SJSA1 (cell line): ENCODE measurements at regions not wholly inside any gene's neighbourhood (a gene's known extent, or its start where the extent isn't known, plus 50 kb on each side); places are given as distances from the start of the nearest gene placed in this dataset.

Experiments
- DNase-seq, 2 experiments: peaks; one replicate each; pipeline ENCODE4 v3.0.0-alpha.2; 2015 to 2020; ENCODE audit warnings: low spot score in 2 of 2, low read depth in 1 of 2
- H3K27ac ChIP-seq: fragments of 250-450 bp; sonication (Bioruptor Pico); 2 replicates; pipeline ENCODE4 v1.5.1; 2020; ENCODE audit warnings: mild to moderate bottlenecking, moderate library complexity
- H3K27me3 ChIP-seq: fragments of 250-450 bp; sonication (Bioruptor Pico); replicated peaks from 2 replicates; pipeline ENCODE4 v1.5.1; 2020; ENCODE audit warnings: mild to moderate bottlenecking, moderate library complexity
- H3K36me3 ChIP-seq: fragments of 250-450 bp; sonication (Bioruptor Pico); 2 replicates; pipeline ENCODE4 v1.5.1; 2020; ENCODE audit warnings: mild to moderate bottlenecking
- H3K4me1 ChIP-seq: fragments of 250-450 bp; sonication (Bioruptor Pico); replicated peaks from 2 replicates; pipeline ENCODE4 v1.6.1; 2021; ENCODE audit warnings: mild to moderate bottlenecking
- H3K4me3 ChIP-seq: fragments of 250-450 bp; sonication (Bioruptor Pico); 2 replicates; pipeline ENCODE4 v1.5.1; 2020; ENCODE audit warnings: mild to moderate bottlenecking
- H3K9me3 ChIP-seq: fragments of 250-450 bp; sonication (Bioruptor Pico); replicated peaks from 2 replicates; pipeline ENCODE4 v1.5.1; 2020; ENCODE audit warnings: mild to moderate bottlenecking

- Histone ChIP-seq H3K4me3 (no peak overlapping the region), H3K4me1 (no peaks in the 10 kb centered on the region), H3K27me3 (no peaks in the 10 kb centered on the region), H3K9me3 (no peaks in the 10 kb centered on the region), H3K27ac (no peak overlapping the region), H3K36me3 (peaks cover 52% of the 10 kb centered on the region)
- DNase-seq, result no peak
These were observed 50.2 kb downstream of the ZZZ3 start for GRCh38 chr1:77632216-77632615.

- Histone ChIP-seq H3K36me3 (peaks cover 49% of the 10 kb centered on the region), H3K27ac (no peak overlapping the region), H3K9me3 (no peaks in the 10 kb centered on the region), H3K4me3 (no peak overlapping the region), H3K4me1 (no peaks in the 10 kb centered on the region), H3K27me3 (no peaks in the 10 kb centered on the region)
- DNase-seq, result no peak
These were observed 50.7 kb downstream of the ZZZ3 start for GRCh38 chr1:77631751-77632150.

- no peaks in the 10 kb centered on the region for H3K9me3 ChIP-seq
- H3K27me3 ChIP-seq, result no peaks in the 10 kb centered on the region
- H3K36me3 ChIP-seq, result peaks cover 52% of the 10 kb centered on the region
- H3K4me1 ChIP-seq, result no peaks in the 10 kb centered on the region
- DNase-seq, result no peak
- no peak overlapping the region for H3K27ac ChIP-seq
- H3K4me3 ChIP-seq, result no peak overlapping the region
These were observed 51.2 kb downstream of the ZZZ3 start for GRCh38 chr1:77631302-77631701.

DNA sequence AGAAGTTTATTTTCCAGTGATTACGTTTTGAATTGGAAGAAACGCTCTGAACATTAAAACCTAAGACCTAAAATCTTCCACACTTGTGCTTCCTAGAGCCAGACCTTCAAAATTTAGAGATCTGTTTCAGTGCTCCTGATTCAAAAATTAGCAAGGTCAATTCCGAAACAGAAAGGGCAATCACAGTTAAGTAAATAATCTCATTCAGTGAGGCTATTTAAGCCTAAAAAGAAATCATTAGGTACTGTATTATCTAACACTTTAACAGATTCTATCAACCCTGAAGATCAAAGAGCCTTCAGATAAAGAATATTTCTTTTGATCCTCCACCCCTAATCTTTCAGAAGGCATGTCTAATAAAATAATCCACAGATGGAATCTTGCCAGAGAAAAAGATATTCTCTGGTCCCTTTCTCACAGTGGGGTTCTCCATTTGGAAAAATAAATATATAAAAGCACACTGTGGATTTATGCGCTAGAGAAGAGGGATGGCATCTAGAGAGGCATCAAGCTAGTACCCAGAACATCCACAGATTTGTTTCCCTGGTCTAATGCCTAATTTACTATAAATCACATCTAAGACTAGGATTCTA, 54.4 kb downstream of the ZZZ3 start:
- H3K27ac ChIP-seq, result no peak overlapping the region
- H3K4me1 ChIP-seq, result no peaks in the 10 kb centered on the region
- no peak overlapping the region for H3K4me3 ChIP-seq
- H3K9me3 ChIP-seq, result no peaks in the 10 kb centered on the region
- DNase-seq, result no peak
- H3K36me3 ChIP-seq, result peaks cover 60% of the 10 kb centered on the region
- no peaks in the 10 kb centered on the region for H3K27me3 ChIP-seq

DNA sequence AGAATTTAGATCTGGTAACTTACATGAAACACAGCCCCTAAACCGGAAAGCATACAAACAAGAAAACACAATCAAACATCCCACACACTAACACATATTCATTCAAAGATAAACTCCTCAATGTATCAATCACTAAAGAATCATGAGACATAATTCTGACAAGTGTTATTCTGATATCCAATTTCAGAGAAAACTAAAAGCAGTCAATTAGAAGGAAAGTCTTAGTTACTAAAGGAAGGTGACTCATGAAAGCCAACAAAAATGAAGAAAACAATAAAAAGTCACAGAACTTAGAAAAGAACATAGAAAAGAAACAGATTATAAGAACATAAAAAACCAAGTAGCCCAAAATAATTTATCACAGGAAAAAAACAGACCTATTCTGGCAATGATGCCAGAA, 57.2 kb downstream of the ZZZ3 start:
- H3K27me3 ChIP-seq, result no peaks in the 10 kb centered on the region
- no peaks in the 10 kb centered on the region for H3K9me3 ChIP-seq
- H3K4me1 ChIP-seq, result no peaks in the 10 kb centered on the region
- H3K27ac ChIP-seq, result no peak overlapping the region
- DNase-seq, result no peak
- no peak overlapping the region for H3K4me3 ChIP-seq
- peaks cover 34% of the 10 kb centered on the region for H3K36me3 ChIP-seq

GRCh38 chr1:77624102-77624501, 58.4 kb downstream of the ZZZ3 start:
- Histone ChIP-seq H3K27ac (no peak overlapping the region), H3K9me3 (no peaks in the 10 kb centered on the region), H3K36me3 (peaks cover 30% of the 10 kb centered on the region), H3K4me3 (no peak overlapping the region), H3K4me1 (no peaks in the 10 kb centered on the region), H3K27me3 (no peaks in the 10 kb centered on the region)
- no peak for DNase-seq

DNA sequence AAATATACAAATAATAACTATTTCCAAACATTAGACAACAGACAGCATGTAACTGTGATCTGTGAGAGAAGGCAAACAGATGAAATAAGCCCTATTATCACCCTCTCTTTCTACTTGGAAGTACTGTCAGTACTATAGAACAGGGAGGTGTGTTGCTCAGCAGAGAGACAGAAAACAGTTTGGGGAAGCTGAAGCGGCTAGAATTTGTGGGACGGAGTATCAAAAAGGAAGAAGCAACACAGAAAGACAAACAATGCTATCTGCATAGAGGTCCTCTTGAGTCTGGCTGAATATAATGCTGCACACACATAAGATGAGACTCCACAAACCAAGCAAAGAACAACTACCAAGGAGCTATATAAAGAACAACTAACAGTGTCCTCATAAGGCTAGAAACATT, 59.4 kb downstream of the ZZZ3 start:
- H3K4me1 ChIP-seq, result no peaks in the 10 kb centered on the region
- H3K9me3 ChIP-seq, result no peaks in the 10 kb centered on the region
- H3K36me3 ChIP-seq, result peaks cover 24% of the 10 kb centered on the region
- DNase-seq, result no peak
- H3K4me3 ChIP-seq, result no peak overlapping the region
- no peaks in the 10 kb centered on the region for H3K27me3 ChIP-seq
- H3K27ac ChIP-seq, result no peak overlapping the region

DNA sequence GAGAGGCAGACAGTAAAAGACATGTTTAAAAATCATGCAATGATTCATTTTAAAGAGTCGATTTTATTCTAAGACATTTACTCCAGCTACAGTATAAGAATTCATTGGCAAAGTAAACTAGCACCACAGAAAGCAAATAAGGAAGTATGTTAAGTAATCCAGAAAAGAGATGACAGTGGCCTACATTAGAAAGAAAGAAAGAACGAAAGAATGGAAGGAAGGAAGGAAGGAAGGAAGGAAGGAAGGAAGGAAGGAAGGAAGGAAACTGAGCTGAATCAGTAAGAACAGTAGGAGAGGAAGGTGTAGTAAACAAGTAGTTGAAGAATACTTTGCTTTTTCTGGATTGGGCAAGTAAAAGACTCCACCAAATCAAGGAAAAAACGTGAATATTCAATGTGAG, 62.2 kb downstream of the ZZZ3 start:
- no peak for DNase-seq
- Histone ChIP-seq H3K4me3 (no peak overlapping the region), H3K4me1 (no peaks in the 10 kb centered on the region), H3K27me3 (no peaks in the 10 kb centered on the region), H3K36me3 (peaks cover 21% of the 10 kb centered on the region), H3K9me3 (no peaks in the 10 kb centered on the region), H3K27ac (no peak overlapping the region)

DNA sequence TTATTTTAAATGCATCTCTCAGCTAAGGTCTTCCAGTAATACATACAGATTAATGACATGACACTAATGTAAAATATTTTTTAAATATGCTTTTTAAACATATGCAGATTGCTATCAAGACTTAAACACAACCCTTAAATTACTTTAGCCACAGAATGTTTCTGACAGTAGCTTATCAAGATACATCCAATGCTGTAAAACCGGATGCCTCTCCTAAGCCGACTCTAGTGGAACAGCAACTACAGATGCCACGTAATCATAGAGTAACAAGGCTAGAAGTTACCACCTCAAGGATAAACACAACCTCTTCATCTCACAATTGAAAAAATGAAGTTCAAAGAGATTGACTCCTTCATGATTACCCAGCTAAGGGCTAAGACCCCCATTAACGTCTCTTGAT, 68.4 kb downstream of the ZZZ3 start:
- DNase-seq, result no peak

More for the DNA sequence above, 68.4 kb downstream of the ZZZ3 start:
- no peaks in the 10 kb centered on the region for H3K4me1 ChIP-seq
- no peaks in the 10 kb centered on the region for H3K27me3 ChIP-seq
- H3K36me3 ChIP-seq, result peaks cover 12% of the 10 kb centered on the region
- no peak overlapping the region for H3K4me3 ChIP-seq
- H3K9me3 ChIP-seq, result peaks cover 10% of the 10 kb centered on the region
- no peak overlapping the region for H3K27ac ChIP-seq
